AG04449 (cell line): ENCODE measurements at regions not wholly inside any gene's neighbourhood (a gene's known extent, or its start where the extent isn't known, plus 50 kb on each side); places are given as distances from the start of the nearest gene placed in this dataset.

Source experiments
- CTCF ChIA-PET: fragments of 350-600 bp; formaldehyde crosslinking; extraction: SDS; loops from one replicate; lab custom pipeline; 2021; ENCODE audit warnings: antibody characterized with exemption; lab: Yijun Ruan, JAX
- POLR2A ChIA-PET: fragments of 400-600, 350-600 bp; formaldehyde crosslinking; extraction: SDS; loops from one replicate; lab custom pipeline; 2020; ENCODE audit warnings: antibody characterized with exemption, inconsistent platforms; lab: Yijun Ruan, JAX
- DNase-seq: peaks from one replicate; pipeline ENCODE4 v3.0.0-alpha.2; 2010; ENCODE audit warnings: low read depth, low spot score
- H3K4me3 ChIP-seq: 2 replicates; pipeline ENCODE4 v1.5.1; 2011; ENCODE audit warnings: low read depth, mild to moderate bottlenecking, control low read depth, low read length
- CTCF ChIP-seq: IDR thresholded peaks from one replicate; pipeline ENCODE4 v1.5.1; 2011; ENCODE audit warnings: mild to moderate bottlenecking, moderate library complexity, low read length, control low read depth, inconsistent platforms; ENCODE audit not compliant: insufficient read depth; ENCODE audit errors: missing control alignments

- no peak for DNase-seq
- no peak for TF ChIP-seq CTCF
- ChIA-PET POLR2A (no interaction called here), CTCF (no interaction called here)
- H3K4me3 ChIP-seq = no peak overlapping the region
These were observed 780.5 kb upstream of the CDH9 start for GRCh38 chr5:27818888-27819287.

GRCh38 chr5:27814983-27815382 is 776.6 kb upstream of the CDH9 start:
- TF ChIP-seq CTCF = no peak
- H3K4me3 ChIP-seq = no peak overlapping the region
- DNase-seq = no peak
- ChIA-PET CTCF (no interaction called here), POLR2A (no interaction called here)

GRCh38 chr5:27814286-27814685 is 775.9 kb upstream of the CDH9 start:
- CTCF ChIA-PET = no interaction called here
- DNase-seq = no peak
- TF ChIP-seq CTCF = no peak

GRCh38 chr5:27810458-27810857 is 772.1 kb upstream of the CDH9 start:
- CTCF ChIA-PET = no interaction called here
- POLR2A ChIA-PET = no interaction called here
- DNase-seq = no peak
- TF ChIP-seq CTCF = no peak
- no peak overlapping the region for H3K4me3 ChIP-seq

More at GRCh38 chr5:27814286-27814685, 775.9 kb upstream of the CDH9 start:
- no peak overlapping the region for H3K4me3 ChIP-seq
- POLR2A ChIA-PET = no interaction called here

GRCh38 chr5:27797220-27797619 is 758.8 kb upstream of the CDH9 start:
- no peak overlapping the region for H3K4me3 ChIP-seq
- DNase-seq = no peak
- no peak for TF ChIP-seq CTCF
- CTCF ChIA-PET = no interaction called here
- POLR2A ChIA-PET = no interaction called here

- TF ChIP-seq CTCF = no peak
- H3K4me3 ChIP-seq = no peak overlapping the region
- no peak for DNase-seq
- ChIA-PET POLR2A (no interaction called here), CTCF (no interaction called here)
These were observed 749.8 kb upstream of the CDH9 start for GRCh38 chr5:27788184-27788583.
